Upper lobe of left lung (tissue), 6 donors: ENCODE measurements at regions not wholly inside any gene's neighbourhood (a gene's known extent, or its start where the extent isn't known, plus 50 kb on each side); places are given as distances from the start of the nearest gene placed in this dataset.

Experiments
- ATAC-seq, 2 donors: fragments of 200-7000 bp; cut with Tn5 transposase; one replicate each; pipeline ENCODE4 v1.9.1; 2022; ENCODE audit warnings: mild to moderate bottlenecking in 2 of 2, moderate library complexity in 2 of 2; ENCODE audit not compliant: low FRiP score in 2 of 2
- DNase-seq, 2 donors: peaks; one replicate each; pipeline ENCODE4 v3.0.0-alpha.2; 2019 to 2020
- H3K27ac ChIP-seq, 4 donors: fragments of 200-600 bp; sonication (generic); one replicate each; pipeline ENCODE4 v1.5.1; 2016 to 2019
- H3K27me3 ChIP-seq, 4 donors: fragments of 200-600 bp; sonication (generic); one replicate each; pipeline ENCODE4 v1.5.1; 2017 to 2019
- H3K36me3 ChIP-seq, 4 donors: fragments of 200-600 bp; sonication (generic); one replicate each; pipeline ENCODE4 v1.5.1; 2016 to 2019
- H3K4me1 ChIP-seq, 4 donors: fragments of 200-600 bp; sonication (generic); one replicate each; pipeline ENCODE4 v1.5.1; 2018 to 2019
- H3K4me3 ChIP-seq, 4 donors: fragments of 200-600 bp; sonication (generic); one replicate each; pipeline ENCODE4 v1.5.1; 2017 to 2019; ENCODE audit warnings: mild to moderate bottlenecking in 2 of 4, moderate library complexity in 1 of 4
- H3K9me3 ChIP-seq, 4 donors: fragments of 200-600 bp; sonication (generic); one replicate each; pipeline ENCODE4 v1.5.1; 2018 to 2019
- CTCF ChIP-seq, 6 experiments: fragments of 450-650 bp in 4 of 6; fragments of 200-600 bp in 2 of 6; sonication (generic) in 2 of 6; IDR thresholded peaks; one replicate each; pipeline ENCODE4 v1.5.1; 2016 to 2019; ENCODE audit warnings: antibody characterized with exemption in 6 of 6
- EP300 ChIP-seq, 4 donors: sonication (generic); formaldehyde crosslinking; IDR thresholded peaks; one replicate each; pipeline ENCODE4 v1.5.1; 2017; ENCODE audit warnings: antibody characterized with exemption in 4 of 4, control low read depth in 2 of 4
- POLR2A ChIP-seq, 4 donors: fragments of 450-650 bp; IDR thresholded peaks; one replicate each; pipeline ENCODE4 v1.5.1; 2016 to 2017; ENCODE audit warnings: antibody characterized with exemption in 4 of 4, mild to moderate bottlenecking in 2 of 4
- POLR2AphosphoS5 ChIP-seq, 2 donors: sonication (generic); formaldehyde crosslinking; IDR thresholded peaks; one replicate each; pipeline ENCODE4 v1.5.1; 2017; ENCODE audit warnings: antibody characterized with exemption in 2 of 2
- WGBS, 2 donors: methylation state at CpG; one replicate each; pipeline ENCODE4 v1.1.5; 2017 to 2018; 5-methylcytosine and 5-hydroxymethylcytosine counted together
- donor health status: DM: no; HTN: no; CAD: no; lungs with moderate emphysema.
- donor health status: DM: no; HTN: yes; CAD: no; lungs with severe emphysema.

DNA sequence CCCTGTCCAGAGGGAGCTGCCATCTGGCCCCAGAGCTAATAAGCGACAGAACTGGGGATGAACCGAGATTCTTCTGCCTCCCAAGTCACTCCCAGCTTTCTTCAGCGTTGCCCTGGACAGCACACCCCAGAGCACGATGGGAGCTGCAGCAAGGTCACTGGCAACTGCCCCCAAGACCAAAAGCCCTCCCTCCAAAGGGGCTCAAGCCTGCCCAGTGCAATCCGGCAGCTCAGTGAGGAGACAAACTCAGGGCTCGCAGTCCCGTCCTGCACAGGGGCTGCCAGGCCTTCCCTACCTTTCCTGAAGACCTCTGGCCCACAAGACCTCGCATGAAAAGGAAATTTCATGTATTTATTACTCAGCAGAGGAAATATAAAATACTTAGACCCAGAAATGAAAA is 174.8 kb downstream of the BCOR start:
- no peak for ATAC-seq
- TF ChIP-seq POLR2A (IDR thresholded peaks at IDR 0.05), result no peak
- no peak for TF ChIP-seq POLR2AphosphoS5 (IDR thresholded peaks at IDR 0.05)
- TF ChIP-seq EP300 (IDR thresholded peaks at IDR 0.05), result no peak
- TF ChIP-seq CTCF (IDR thresholded peaks at IDR 0.05), result no peak
- H3K9me3 ChIP-seq, result no peaks in the 10 kb centered on the region
- 70 to 83% methylated on average over 4 to 8 of the region's 8 CpGs for WGBS, 2 donors
- H3K27me3 ChIP-seq, result no peaks in the 10 kb centered on the region
- H3K4me3 ChIP-seq, result no peak overlapping the region
- H3K36me3 ChIP-seq, result no peaks in the 10 kb centered on the region
- DNase-seq, result no peak
- no peaks in the 10 kb centered on the region for H3K4me1 ChIP-seq
- H3K27ac ChIP-seq, result no peak overlapping the region

GRCh38 chrX:39927380-39927779 is 170.4 kb downstream of the BCOR start:
- WGBS, 2 donors, result 89 to 93% methylated on average over 3 to 4 of the region's 4 CpGs
- Histone ChIP-seq H3K4me3 (no peak overlapping the region), H3K9me3 (no peaks in the 10 kb centered on the region), H3K27ac (no peak overlapping the region), H3K27me3 (no peaks in the 10 kb centered on the region), H3K36me3 (no peaks in the 10 kb centered on the region), H3K4me1 (peaks cover 0 to 12% (median 2%) of the 10 kb centered on the region in 4 donors)
- DNase-seq (no peak), ATAC-seq (no peak)
- TF ChIP-seq CTCF (IDR thresholded peaks at IDR 0.05), result no peak
- TF ChIP-seq POLR2A (IDR thresholded peaks at IDR 0.05), result no peak
- no peak for TF ChIP-seq EP300 (IDR thresholded peaks at IDR 0.05)
- TF ChIP-seq POLR2AphosphoS5 (IDR thresholded peaks at IDR 0.05), result no peak

DNA sequence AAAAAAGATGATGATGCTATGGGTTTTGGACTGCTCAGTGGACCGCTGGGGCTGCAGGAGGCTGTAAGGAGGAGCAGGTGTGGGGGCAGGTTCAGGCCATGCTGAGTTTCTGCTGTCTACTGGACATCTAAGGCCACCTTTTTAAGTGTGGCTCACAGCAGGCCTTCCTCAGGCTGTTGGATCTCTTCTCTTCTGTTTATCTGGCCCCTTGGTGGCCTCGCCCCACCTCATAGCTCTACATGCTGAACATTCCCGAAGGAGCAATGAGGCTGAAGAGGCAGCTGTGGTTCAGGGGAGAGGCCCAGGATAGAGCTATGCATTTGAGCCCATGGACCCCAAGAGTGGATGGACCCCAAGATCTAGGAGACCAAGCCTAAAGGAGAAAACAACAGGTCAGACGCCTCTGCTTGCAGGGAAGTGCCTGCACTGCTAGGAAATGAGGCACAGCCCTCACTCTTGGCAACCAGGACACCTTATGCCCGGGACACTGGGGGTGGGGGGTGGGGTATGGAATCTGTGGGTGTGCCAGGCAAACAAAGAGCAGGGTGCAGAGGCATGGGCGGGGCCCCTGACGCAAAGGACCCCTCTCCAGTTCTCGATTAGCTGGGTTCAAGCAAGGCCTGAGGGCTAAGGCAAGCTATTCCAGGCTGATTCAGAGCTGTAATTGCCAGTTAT is 168.9 kb downstream of the BCOR start:
- H3K4me1 ChIP-seq, result peaks cover 0 to 12% (median 2%) of the 10 kb centered on the region in 4 donors
- no peaks in the 10 kb centered on the region for H3K9me3 ChIP-seq
- peak in 1 of 2 donors; percentile 58 for ATAC-seq
- H3K27ac ChIP-seq, result peak overlapping the region in 2 of 4 donors; percentile 35 to 38
- TF ChIP-seq POLR2A (IDR thresholded peaks at IDR 0.05) (no peak), POLR2AphosphoS5 (IDR thresholded peaks at IDR 0.05) (no peak), EP300 (IDR thresholded peaks at IDR 0.05) (no peak), CTCF (IDR thresholded peaks at IDR 0.05) (no peak)
- H3K27me3 ChIP-seq, result no peaks in the 10 kb centered on the region
- H3K4me3 ChIP-seq, result no peak overlapping the region
- DNase-seq, result peak in 1 of 2 donors; percentile 53
- no peaks in the 10 kb centered on the region for H3K36me3 ChIP-seq
- WGBS, 2 donors, result 54 to 90% methylated on average over 2 to 8 of the region's 8 CpGs

DNA sequence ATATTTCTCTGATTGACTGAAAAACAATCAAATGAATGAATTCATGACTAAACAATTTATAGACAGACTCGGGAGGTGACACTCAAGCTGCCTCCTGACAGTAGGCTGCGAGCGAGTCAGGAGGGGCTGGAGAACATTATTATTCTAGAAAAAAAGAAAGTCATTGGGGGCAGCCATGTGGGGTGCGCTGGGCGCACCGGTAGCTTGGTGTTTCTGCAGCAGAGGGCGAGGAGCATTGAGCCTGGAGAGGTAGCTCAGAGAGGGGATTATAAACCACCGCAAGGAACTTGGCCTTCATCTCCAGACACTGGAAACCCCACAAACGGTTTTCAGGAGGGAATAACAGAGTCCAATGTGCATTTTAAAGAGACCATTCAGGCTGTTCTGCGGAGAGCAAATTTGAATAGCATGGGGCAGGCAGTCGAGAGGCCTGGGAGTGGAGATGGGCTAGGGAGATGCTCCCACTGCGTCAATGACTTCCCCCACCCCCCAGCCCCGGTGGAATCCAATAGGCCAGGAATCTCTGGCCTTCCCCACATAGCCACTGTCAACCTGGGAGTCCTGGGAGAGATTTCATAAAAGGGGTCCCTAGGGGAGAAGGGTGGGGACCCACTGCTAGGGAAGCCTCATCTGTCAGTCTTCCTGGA is 168.3 kb downstream of the BCOR start:
- DNase-seq (no peak), ATAC-seq (peak in 1 of 2 donors; percentile 7)
- Histone ChIP-seq H3K27me3 (no peaks in the 10 kb centered on the region), H3K27ac (peak overlapping the region in 2 of 4 donors; percentile 35 to 38), H3K9me3 (no peaks in the 10 kb centered on the region), H3K4me3 (no peak overlapping the region), H3K4me1 (peaks cover 0 to 12% (median 2%) of the 10 kb centered on the region in 4 donors), H3K36me3 (no peaks in the 10 kb centered on the region)
- WGBS, 2 donors, result 75 to 91% methylated on average over 8 to 13 of the region's 13 CpGs
- TF ChIP-seq POLR2AphosphoS5 (IDR thresholded peaks at IDR 0.05), result no peak

GRCh38 chrX:39930786-39931528 is 166.8 kb downstream of the BCOR start:
- Histone ChIP-seq H3K27ac (peak overlapping the region in 2 of 4 donors; percentile 19 to 29), H3K4me3 (no peak overlapping the region), H3K36me3 (no peaks in the 10 kb centered on the region), H3K9me3 (no peaks in the 10 kb centered on the region), H3K27me3 (no peaks in the 10 kb centered on the region), H3K4me1 (peaks cover 0 to 12% (median 2%) of the 10 kb centered on the region in 4 donors)
- TF ChIP-seq POLR2A (IDR thresholded peaks at IDR 0.05), result no peak
- TF ChIP-seq CTCF (IDR thresholded peaks at IDR 0.05), result no peak
- no peak for TF ChIP-seq POLR2AphosphoS5 (IDR thresholded peaks at IDR 0.05)
- TF ChIP-seq EP300 (IDR thresholded peaks at IDR 0.05), result no peak
- ATAC-seq (no peak), DNase-seq (no peak)
- 71 to 76% methylated on average over 12 to 13 of the region's 14 CpGs for WGBS, 2 donors
